ENCODE measurements at regions not wholly inside any gene's neighbourhood (a gene's known extent, or its start where the extent isn't known, plus 50 kb on each side); places are given as distances from the start of the nearest gene placed in this dataset.

- Histone ChIP-seq H3K36me3 (ENCODE audit: insufficient read depth, low read length) (no peaks in the 10 kb centered on the region), H3K27ac (ENCODE audit: low read depth, low read length) (no peak overlapping the region), H2AFZ (ENCODE audit: low read depth, low read length) (no peak overlapping the region), H3K4me3 (ENCODE audit: insufficient read depth, low read depth, low read length) (no peak overlapping the region), H3K27me3 (ENCODE audit: insufficient read depth, low read length) (no peaks in the 10 kb centered on the region), H4K20me1 (ENCODE audit: insufficient read depth, low read length) (no peaks in the 10 kb centered on the region), H3K79me2 (ENCODE audit: insufficient read depth, low read length) (no peaks in the 10 kb centered on the region), H3K4me2 (ENCODE audit: low read length) (no peak overlapping the region), H3K9ac (ENCODE audit: low read length) (no peak overlapping the region), H3K4me1 (ENCODE audit: insufficient read depth, low read length) (no peaks in the 10 kb centered on the region), H3K9me3 (ENCODE audit: insufficient read depth, low read depth, low read length) (no peaks in the 10 kb centered on the region)
- H3K4me3 Mint-ChIP-seq (ENCODE audit: unreplicated experiment), result no peak overlapping the region
- FAIRE-seq, result no peak
- TF ChIP-seq CTCF (IDR thresholded peaks at IDR 0.05; ENCODE audit: insufficient read depth, low read depth, low read length), result no peak
- no peak for TF ChIP-seq EZH2 (IDR thresholded peaks at IDR 0.05; ENCODE audit: insufficient read depth, low read length)
- DNase-seq (ENCODE audit: low read depth), result no peak
- H3K4me1 Mint-ChIP-seq (ENCODE audit: low read depth, unreplicated experiment), result peaks cover 4% of the 10 kb centered on the region
- H3K27ac Mint-ChIP-seq (ENCODE audit: unreplicated experiment), result no peak overlapping the region
- no peaks in the 10 kb centered on the region for H3K9me3 Mint-ChIP-seq (ENCODE audit: unreplicated experiment)
- no peaks in the 10 kb centered on the region for H3K36me3 Mint-ChIP-seq (ENCODE audit: low read depth, unreplicated experiment)
- no peaks in the 10 kb centered on the region for H3K27me3 Mint-ChIP-seq (ENCODE audit: low read depth, unreplicated experiment)
Observed at GRCh38 chr13:59363947-59364346, 799.8 kb downstream of the DIAPH3 start.

- TF ChIP-seq CTCF (IDR thresholded peaks at IDR 0.05; ENCODE audit: insufficient read depth, low read depth, low read length), result no peak
- TF ChIP-seq EZH2 (IDR thresholded peaks at IDR 0.05; ENCODE audit: insufficient read depth, low read length), result no peak
- no peaks in the 10 kb centered on the region for H3K9me3 Mint-ChIP-seq (ENCODE audit: unreplicated experiment)
- Histone ChIP-seq H3K79me2 (ENCODE audit: insufficient read depth, low read length) (no peaks in the 10 kb centered on the region), H3K27ac (ENCODE audit: low read depth, low read length) (no peak overlapping the region), H3K9me3 (ENCODE audit: insufficient read depth, low read depth, low read length) (no peaks in the 10 kb centered on the region), H3K4me2 (ENCODE audit: low read length) (no peak overlapping the region), H3K4me1 (ENCODE audit: insufficient read depth, low read length) (no peaks in the 10 kb centered on the region), H4K20me1 (ENCODE audit: insufficient read depth, low read length) (no peaks in the 10 kb centered on the region), H3K4me3 (ENCODE audit: insufficient read depth, low read depth, low read length) (no peak overlapping the region), H2AFZ (ENCODE audit: low read depth, low read length) (no peak overlapping the region), H3K9ac (ENCODE audit: low read length) (no peak overlapping the region), H3K36me3 (ENCODE audit: insufficient read depth, low read length) (no peaks in the 10 kb centered on the region), H3K27me3 (ENCODE audit: insufficient read depth, low read length) (no peaks in the 10 kb centered on the region)
- H3K36me3 Mint-ChIP-seq (ENCODE audit: low read depth, unreplicated experiment), result no peaks in the 10 kb centered on the region
- no peak overlapping the region for H3K4me3 Mint-ChIP-seq (ENCODE audit: unreplicated experiment)
- DNase-seq (ENCODE audit: low read depth), result no peak
- no peaks in the 10 kb centered on the region for H3K27me3 Mint-ChIP-seq (ENCODE audit: low read depth, unreplicated experiment)
- FAIRE-seq, result no peak
- H3K27ac Mint-ChIP-seq (ENCODE audit: unreplicated experiment), result no peak overlapping the region
- peaks cover 4% of the 10 kb centered on the region for H3K4me1 Mint-ChIP-seq (ENCODE audit: low read depth, unreplicated experiment)
Observed at GRCh38 chr13:59364641-59365085, 799.1 kb downstream of the DIAPH3 start.

- Mint-ChIP-seq H3K27me3 (ENCODE audit: low read depth, unreplicated experiment) (no peaks in the 10 kb centered on the region), H3K9me3 (ENCODE audit: unreplicated experiment) (no peaks in the 10 kb centered on the region), H3K36me3 (ENCODE audit: low read depth, unreplicated experiment) (no peaks in the 10 kb centered on the region), H3K4me3 (ENCODE audit: unreplicated experiment) (no peak overlapping the region), H3K27ac (ENCODE audit: unreplicated experiment) (no peak overlapping the region), H3K4me1 (ENCODE audit: low read depth, unreplicated experiment) (peaks cover 4% of the 10 kb centered on the region)
- no peaks in the 10 kb centered on the region for H4K20me1 ChIP-seq (ENCODE audit: insufficient read depth, low read length)
- FAIRE-seq (no peak), DNase-seq (ENCODE audit: low read depth) (no peak)
- no peaks in the 10 kb centered on the region for H3K27me3 ChIP-seq (ENCODE audit: insufficient read depth, low read length)
- no peaks in the 10 kb centered on the region for H3K36me3 ChIP-seq (ENCODE audit: insufficient read depth, low read length)
- no peak overlapping the region for H3K27ac ChIP-seq (ENCODE audit: low read depth, low read length)
- H3K4me3 ChIP-seq (ENCODE audit: insufficient read depth, low read depth, low read length), result no peak overlapping the region
- no peak overlapping the region for H3K9ac ChIP-seq (ENCODE audit: low read length)
- H2AFZ ChIP-seq (ENCODE audit: low read depth, low read length), result no peak overlapping the region
- no peak overlapping the region for H3K4me2 ChIP-seq (ENCODE audit: low read length)
- no peak for TF ChIP-seq EZH2 (IDR thresholded peaks at IDR 0.05; ENCODE audit: insufficient read depth, low read length)
- no peak for TF ChIP-seq CTCF (IDR thresholded peaks at IDR 0.05; ENCODE audit: insufficient read depth, low read depth, low read length)
- H3K4me1 ChIP-seq (ENCODE audit: insufficient read depth, low read length), result no peaks in the 10 kb centered on the region
- H3K79me2 ChIP-seq (ENCODE audit: insufficient read depth, low read length), result no peaks in the 10 kb centered on the region
- H3K9me3 ChIP-seq (ENCODE audit: insufficient read depth, low read depth, low read length), result no peaks in the 10 kb centered on the region
Observed at GRCh38 chr13:59367467-59367866, 796.3 kb downstream of the DIAPH3 start.
